ENCODE measurements at regions not wholly inside any gene's neighbourhood (a gene's known extent, or its start where the extent isn't known, plus 50 kb on each side); places are given as distances from the start of the nearest gene placed in this dataset.

DNA sequence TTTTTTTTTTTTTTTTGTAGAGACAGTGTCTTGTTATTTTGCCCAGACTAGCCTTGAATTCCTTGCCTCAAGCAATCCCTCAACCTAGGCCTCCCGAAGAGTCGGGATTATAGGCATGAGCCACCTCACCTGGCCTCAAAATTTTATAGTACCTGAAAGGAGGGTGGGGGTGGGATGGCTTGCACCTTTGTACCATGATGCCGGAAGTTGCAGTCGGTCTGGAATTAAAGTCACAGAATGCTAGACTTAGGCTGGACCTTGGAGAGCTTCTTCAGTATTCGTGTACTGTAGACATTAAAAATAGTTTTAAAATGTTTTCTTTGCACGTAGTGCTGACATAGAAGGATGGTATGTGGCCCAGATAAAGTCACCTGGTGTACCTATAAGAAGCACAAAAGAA lies 280.9 kb downstream of the STIM2 start:
- no peak for TF ChIP-seq POLR2A (IDR thresholded peaks at IDR 0.05)
- TF ChIP-seq, protein P1, sequence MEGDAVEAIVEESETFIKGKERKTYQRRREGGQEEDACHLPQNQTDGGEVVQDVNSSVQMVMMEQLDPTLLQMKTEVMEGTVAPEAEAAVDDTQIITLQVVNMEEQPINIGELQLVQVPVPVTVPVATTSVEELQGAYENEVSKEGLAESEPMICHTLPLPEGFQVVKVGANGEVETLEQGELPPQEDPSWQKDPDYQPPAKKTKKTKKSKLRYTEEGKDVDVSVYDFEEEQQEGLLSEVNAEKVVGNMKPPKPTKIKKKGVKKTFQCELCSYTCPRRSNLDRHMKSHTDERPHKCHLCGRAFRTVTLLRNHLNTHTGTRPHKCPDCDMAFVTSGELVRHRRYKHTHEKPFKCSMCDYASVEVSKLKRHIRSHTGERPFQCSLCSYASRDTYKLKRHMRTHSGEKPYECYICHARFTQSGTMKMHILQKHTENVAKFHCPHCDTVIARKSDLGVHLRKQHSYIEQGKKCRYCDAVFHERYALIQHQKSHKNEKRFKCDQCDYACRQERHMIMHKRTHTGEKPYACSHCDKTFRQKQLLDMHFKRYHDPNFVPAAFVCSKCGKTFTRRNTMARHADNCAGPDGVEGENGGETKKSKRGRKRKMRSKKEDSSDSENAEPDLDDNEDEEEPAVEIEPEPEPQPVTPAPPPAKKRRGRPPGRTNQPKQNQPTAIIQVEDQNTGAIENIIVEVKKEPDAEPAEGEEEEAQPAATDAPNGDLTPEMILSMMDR (IDR thresholded peaks at IDR 0.05), result no peak

All from heart left ventricle (tissue), 13 donors.